ENCODE measurements at regions not wholly inside any gene's neighbourhood (a gene's known extent, or its start where the extent isn't known, plus 50 kb on each side); places are given as distances from the start of the nearest gene placed in this dataset.

DNA sequence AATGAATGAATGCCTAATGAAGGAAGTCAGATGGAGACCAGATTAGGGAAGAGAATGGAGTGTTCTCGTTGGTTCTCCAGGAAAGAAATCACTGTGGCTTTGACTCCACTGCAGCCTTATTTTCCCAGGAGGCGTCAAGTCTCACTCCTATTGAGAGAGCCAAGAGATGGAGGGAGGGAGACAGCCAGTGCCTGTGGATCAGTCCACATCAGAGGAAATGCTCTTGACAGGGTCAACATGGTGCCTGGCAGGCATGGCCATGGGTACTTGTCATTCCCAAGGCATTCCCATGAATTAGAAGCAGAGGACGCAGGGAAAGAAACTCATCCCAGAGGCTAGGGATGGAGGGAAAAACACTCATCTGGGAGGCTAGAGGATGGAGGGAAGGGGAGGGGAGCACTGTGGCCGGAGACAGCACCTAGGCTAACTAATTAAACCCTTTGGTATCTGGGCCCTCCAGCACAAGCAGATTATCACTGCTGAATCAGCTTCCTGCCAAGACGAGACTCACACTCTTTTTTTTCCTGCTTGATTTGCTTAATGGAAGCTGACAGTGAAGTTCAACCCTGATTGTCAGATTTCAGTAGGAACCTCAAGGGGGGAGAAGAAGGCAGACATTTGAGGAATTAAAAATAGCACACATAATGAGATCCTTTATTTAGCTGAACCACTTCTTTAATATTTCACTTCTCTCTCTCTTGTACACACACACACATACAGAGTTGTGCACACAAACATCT lies 1233.2 kb upstream of the AUTS2 start:
- TF ChIP-seq, protein P1, sequence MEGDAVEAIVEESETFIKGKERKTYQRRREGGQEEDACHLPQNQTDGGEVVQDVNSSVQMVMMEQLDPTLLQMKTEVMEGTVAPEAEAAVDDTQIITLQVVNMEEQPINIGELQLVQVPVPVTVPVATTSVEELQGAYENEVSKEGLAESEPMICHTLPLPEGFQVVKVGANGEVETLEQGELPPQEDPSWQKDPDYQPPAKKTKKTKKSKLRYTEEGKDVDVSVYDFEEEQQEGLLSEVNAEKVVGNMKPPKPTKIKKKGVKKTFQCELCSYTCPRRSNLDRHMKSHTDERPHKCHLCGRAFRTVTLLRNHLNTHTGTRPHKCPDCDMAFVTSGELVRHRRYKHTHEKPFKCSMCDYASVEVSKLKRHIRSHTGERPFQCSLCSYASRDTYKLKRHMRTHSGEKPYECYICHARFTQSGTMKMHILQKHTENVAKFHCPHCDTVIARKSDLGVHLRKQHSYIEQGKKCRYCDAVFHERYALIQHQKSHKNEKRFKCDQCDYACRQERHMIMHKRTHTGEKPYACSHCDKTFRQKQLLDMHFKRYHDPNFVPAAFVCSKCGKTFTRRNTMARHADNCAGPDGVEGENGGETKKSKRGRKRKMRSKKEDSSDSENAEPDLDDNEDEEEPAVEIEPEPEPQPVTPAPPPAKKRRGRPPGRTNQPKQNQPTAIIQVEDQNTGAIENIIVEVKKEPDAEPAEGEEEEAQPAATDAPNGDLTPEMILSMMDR (conservative IDR thresholded peaks at IDR 0.05; ENCODE audit: low read depth, low read length) = no peak
- no peak for TF ChIP-seq EZH2 (IDR thresholded peaks at IDR 0.05; ENCODE audit: borderline replicate concordance, low read depth, low read length, poor library complexity, severe bottlenecking)

Data from A673 (cell line).